Lung microvascular endothelial cell (primary cell): ENCODE measurements at regions not wholly inside any gene's neighbourhood (a gene's known extent, or its start where the extent isn't known, plus 50 kb on each side); places are given as distances from the start of the nearest gene placed in this dataset.

Experiments
- DNase-seq, 2 donors: peaks; one replicate each; pipeline versions ENCODE4 v3.0.0 to v3.0.0-alpha.2; 2010; ENCODE audit warnings: low read depth in 2 of 2

DNA sequence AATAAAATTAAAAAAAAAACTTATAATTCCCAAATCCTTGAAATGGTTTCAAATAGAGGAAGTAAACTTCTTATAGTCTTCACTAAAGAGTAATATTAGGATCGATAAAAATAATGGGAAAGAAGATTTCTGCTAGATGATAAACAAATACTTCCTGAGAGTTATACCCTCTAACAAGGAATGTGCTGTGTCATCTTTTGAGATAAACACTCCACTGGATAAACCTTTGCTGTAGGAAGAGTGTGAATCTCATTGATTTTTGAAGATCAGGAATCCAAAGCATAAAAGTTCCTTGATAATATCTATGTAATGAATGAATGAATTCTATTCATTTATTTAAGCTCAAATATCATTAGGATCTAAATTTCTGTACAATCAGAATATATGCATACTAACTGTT lies 161.0 kb upstream of the GBE1 start:
- DNase-seq = no peak

GRCh38 chr3:81920816-81921215 lies 159.4 kb upstream of the GBE1 start:
- DNase-seq = peak in 1 of 2 donors; percentile 5

- DNase-seq = no peak
These were observed 155.4 kb upstream of the GBE1 start for GRCh38 chr3:81916890-81917289.

- DNase-seq = no peak
These were observed 152.6 kb upstream of the GBE1 start for GRCh38 chr3:81913886-81914663.

- DNase-seq = no peak
These were observed 149.8 kb upstream of the GBE1 start for GRCh38 chr3:81911221-81911620.

GRCh38 chr3:81910244-81910852 lies 148.9 kb upstream of the GBE1 start:
- peak; percentile 45 to 56 for DNase-seq

DNA sequence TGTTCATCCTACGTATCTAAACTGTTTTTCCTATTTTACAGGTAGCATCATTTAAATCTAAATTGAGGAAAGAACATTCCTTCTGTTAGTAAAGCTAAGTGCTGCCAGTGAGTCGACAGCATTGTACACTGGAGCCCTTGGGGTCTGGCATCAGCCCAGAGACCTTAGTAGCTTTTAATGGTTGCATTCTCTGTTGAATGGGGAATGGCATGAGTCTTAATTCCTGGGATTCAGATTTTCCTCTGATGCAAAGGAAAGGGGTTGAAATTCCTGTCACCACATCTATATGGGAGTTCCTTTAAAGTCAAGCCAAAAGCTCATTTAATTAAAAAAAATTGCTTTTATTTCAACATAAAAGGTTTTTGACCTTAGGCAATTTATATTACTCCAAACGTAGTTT lies 148.4 kb upstream of the GBE1 start:
- no peak for DNase-seq

GRCh38 chr3:81908561-81908960 lies 147.1 kb upstream of the GBE1 start:
- no peak for DNase-seq

DNA sequence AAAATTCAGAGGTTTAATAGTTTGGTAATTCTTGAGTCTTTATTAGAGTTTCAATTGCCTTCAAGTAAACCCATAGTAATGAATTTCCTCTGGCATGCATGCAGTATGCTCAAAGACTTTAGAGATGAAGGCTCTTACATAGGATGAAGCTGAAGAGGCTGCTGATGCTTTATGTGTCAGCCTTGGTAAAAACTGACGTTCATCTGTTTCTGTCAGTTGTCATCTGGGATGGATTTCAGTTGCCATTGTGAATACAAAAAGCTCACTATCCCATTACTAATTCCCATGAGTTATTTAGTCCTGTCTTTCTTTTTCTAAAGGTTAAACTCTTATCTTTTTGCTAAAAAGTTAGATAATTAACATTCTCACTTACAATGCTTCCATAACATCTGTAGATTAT lies 136.9 kb upstream of the GBE1 start:
- no peak for DNase-seq

GRCh38 chr3:81894598-81894997 lies 133.2 kb upstream of the GBE1 start:
- no peak for DNase-seq

DNA sequence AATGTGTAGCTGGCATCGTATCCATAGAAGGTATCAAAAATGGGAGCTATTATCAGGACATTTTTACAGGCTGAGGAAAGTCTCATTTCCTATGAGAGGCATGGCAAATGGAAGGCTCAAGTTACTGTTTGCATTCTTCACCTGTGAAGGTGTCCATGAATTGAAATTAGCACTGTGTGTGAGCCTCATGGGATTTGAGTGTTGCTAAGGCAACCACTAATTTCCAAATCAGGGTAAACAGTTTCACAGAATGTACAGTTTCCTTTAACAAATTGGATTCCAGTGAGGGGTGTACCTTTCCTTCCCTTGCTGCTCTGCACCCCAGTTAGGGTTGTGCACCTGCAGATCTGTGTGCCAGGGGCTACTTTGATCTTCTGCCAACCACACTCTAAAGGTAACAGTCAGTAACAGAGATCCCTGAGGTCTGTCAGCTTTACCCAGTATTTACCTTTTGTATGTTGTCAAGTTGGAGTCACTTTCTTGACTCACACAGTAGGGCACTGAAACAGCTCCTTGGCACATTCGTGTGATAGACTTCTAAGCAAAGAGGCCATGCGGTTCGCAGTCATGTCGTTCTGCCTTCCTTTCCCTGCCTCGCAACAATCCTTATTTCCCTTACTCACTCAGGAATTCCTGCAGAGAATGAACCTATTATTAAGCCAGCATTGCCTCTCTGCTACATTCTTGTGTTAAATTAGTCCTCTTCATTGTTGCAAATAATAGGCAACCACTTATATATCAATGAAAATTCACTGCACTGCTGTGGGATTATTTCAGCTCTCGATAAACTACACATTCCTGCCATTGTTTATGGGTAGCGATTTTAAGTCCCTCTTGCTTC lies 129.8 kb upstream of the GBE1 start:
- no peak for DNase-seq

GRCh38 chr3:81888914-81889557 lies 127.6 kb upstream of the GBE1 start:
- no peak for DNase-seq

- no peak for DNase-seq
These were observed 126.0 kb upstream of the GBE1 start for GRCh38 chr3:81887448-81887847.

GRCh38 chr3:81886081-81886480 lies 124.6 kb upstream of the GBE1 start:
- DNase-seq = no peak

- no peak for DNase-seq
These were observed 123.3 kb upstream of the GBE1 start for GRCh38 chr3:81884791-81885190.

- DNase-seq = peak in 1 of 2 donors; percentile 8
These were observed 115.4 kb upstream of the GBE1 start for GRCh38 chr3:81876826-81877225.

DNA sequence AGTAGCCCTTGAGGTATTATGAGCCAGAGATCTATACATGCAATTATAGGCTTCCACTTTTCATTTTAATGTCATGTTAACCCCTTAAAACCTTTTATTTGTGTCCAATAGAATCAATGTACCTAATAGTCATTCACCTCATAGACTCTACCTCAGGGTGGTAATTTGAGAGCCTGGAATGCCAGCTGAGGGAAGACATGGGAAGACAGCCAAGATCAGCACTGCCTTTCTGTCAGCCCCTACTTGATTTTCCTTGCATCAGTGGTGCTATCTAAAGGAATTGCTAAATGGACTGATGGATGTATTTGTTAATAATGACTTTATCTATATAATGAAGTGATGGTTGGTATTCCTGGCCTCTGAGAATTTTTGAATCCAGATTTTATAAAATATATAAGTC lies 113.3 kb upstream of the GBE1 start:
- DNase-seq = no peak

DNA sequence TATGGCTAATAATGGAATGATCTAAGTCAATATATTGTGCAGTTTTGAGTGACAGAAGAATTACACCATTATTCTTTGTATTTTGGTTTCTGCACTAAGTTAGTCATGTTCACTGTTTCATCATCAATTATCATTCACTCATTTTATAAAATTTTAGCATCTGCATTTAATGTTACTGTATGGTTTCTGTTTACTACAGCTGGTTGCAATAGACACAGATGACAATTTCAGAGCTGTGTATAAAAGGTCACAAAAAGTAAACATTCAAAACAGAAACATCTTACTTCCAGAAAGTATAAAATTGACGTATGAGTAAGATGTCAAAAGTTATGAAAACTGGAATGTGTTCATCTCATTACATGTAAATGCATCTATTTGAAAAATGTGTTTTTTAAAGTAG lies 111.1 kb upstream of the GBE1 start:
- no peak for DNase-seq

DNA sequence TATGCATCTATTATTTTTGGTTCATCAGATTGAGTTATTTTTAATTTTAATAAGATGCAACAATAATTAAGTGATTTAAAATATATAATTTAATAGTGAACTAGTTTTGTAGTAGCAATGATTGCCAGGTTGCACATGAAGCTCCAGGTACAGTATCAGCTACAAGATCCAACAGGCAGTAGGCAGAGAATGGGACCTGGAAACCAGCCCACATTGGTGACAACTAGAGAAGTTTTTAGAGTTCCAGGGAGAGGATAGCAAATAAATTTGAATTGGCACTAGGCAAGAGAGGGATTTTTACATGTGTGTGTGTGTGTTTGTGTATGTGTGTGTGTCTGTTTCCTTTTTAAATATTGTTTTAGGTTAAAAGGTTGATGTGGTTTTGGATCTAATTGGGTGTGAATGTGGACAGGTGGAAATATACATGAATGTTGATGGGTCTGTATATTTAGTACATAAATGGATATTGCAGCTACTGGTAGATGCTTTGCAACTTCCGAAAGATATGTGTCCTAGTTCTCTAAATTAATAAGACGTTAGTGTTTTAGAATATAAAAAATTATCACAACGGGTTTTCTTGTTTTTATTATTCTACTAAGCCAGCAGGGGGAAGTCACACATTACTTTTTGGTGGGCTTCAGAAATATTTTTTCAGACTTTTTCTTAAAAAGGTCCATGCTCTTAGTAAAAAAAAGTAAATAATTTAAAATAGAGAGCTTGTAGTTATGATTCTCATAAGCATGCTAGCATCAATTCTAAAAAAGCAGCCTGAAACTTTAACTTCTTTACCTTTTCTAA lies 110.1 kb upstream of the GBE1 start:
- peak; percentile 19 to 28 for DNase-seq

GRCh38 chr3:81869382-81869781 lies 107.9 kb upstream of the GBE1 start:
- no peak for DNase-seq

- no peak for DNase-seq
These were observed 107.2 kb upstream of the GBE1 start for GRCh38 chr3:81868597-81868996.
